ENCODE measurements at regions not wholly inside any gene's neighbourhood (a gene's known extent, or its start where the extent isn't known, plus 50 kb on each side); places are given as distances from the start of the nearest gene placed in this dataset.
"Not testable (repeated sequence)": the region's sequence is repeated elsewhere in the genome, so short reads cannot be mapped to it uniquely, and the experiment has no call there.

GRCh38 chrX:46298821-46299220 is 246.4 kb downstream of the ZNF674 start:
- no peak for DNase-seq

DNA sequence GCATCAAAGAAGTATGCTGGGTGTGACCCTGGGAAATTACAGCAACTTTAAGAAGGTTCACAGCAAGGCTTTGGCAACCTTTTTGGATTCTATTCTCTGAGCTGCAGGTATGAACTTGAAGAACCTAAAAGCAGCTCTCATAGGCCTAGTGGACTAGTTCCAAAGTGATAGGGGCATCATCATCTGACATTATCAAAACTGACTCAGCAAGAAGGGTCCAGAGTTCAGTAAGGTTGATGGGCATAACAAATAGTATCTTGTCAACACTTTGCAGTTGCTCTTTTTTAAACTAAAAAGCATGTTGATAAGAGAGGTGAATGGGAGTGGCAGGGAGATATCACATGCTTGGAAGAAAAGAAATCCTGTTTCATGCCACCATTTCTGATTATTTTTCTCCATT is 249.3 kb downstream of the ZNF674 start:
- DNase-seq: no peak

DNA sequence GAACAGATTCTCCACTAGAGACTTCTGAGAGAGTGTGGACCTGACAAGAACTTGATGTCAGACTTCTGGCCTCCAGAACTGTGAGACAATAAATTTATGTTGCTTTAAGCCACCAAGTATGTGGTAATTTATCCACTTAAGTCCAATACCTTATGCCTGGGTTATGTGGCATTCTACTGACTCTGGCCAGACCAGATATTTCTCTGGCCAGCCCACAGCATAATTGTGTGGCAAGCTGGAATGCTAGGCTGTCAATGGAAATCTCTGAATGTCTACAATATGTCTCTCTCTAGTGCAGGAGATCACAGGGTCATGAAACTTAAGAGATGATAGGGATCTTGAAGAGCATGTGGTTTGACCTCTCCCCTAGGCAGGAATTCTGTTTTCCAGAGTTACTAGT is 251.0 kb downstream of the ZNF674 start:
- DNase-seq: no peak

DNA sequence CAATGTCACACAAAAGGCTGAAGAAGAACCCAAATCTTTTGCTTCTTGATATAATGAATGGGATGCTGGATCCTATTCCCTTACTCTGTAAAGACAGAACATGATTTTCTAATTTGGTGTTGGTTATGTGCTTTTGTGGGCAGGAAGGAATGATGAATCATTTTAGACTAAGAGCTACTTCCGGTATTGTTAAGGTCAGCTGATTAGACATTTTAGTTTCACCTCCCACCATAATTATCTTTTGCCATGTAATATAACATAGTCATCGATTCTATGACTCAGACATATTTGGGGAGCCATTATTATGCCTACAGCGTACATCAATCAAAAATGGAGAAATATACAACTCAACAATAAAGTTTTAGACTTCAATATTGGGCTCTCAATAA is 265.3 kb downstream of the ZNF674 start:
- DNase-seq: no peak

GRCh38 chrX:46279214-46279924 is 265.9 kb downstream of the ZNF674 start:
- DNase-seq: no peak

- no peak for DNase-seq
These were observed 266.6 kb downstream of the ZNF674 start for GRCh38 chrX:46278572-46278971.

DNA sequence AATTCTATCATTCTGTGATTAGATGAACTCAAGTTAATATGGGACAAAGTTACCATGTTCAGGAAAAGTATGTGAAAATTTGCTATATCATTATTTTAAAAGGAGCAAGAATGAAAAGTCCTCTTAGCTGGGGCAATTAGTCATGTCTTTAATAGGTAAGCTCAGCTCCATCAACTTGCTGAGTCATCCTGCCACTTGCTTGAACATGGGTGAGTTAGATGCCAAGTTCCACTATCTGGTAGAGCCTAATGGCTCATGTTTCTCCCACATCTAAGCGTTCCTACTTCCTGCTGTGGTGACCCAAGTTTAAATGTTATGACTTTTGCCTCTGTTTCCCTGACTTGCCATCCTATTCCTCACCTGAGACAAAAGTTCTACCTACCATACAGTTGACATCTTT is 276.8 kb downstream of the ZNF674 start:
- peak; percentile 20 for DNase-seq

DNA sequence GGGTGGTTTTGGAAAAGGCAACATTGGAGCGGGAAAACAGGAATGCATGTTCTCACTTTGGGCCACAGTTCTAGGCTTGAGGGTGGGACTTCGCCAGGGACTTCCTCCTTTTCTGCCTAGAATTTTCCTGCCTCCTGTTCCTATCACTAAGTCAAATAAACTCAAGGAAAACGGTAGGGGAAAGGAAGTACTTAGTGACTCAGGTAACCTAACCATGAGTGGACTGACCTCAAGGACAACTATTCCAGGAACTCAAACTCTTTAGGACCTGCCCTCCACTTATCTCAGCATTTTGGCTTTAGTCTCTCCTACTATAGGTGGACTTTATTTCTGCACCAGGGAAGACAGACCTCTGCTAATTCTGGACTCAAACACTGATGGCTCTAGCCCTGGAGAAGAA is 281.7 kb downstream of the ZNF674 start:
- DNase-seq: no peak

DNA sequence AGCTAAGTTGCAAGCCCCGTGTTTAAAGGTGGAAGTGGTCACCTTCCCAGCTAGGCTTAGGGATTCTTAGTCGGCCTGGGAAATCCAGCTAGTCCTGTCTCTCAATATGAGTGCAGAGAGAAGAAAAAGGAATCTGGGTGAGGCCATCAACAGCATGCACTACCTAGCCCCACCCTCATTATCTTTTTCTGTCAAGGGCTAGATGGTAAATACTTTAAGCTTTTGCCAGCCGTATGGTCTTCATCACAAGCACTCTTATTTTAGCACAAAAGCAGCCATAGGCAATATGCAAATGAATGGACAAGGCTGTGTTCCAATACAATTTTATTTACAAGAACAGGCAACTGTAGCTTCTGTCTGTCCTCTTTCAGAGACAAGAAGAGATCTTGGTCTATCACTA is 282.9 kb downstream of the ZNF674 start:
- DNase-seq: no peak

DNA sequence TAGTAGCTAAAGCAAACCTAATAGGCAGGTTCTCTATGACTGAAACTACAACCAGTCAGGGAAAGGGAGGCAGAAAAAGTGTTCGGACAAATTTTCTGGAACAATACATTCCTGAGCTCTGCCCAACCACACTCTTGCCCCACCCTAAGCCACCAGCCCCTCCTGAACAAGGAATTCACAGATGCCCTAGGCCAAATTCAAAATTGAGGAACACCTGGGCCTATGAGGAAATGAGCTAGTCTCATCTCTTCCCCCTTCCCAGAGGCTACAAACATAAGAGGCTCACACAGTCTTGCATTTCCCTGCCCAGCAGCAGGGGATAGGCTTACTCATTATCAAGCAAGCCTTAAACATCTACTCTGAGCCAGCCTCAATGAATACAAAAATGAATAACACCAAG is 284.7 kb downstream of the ZNF674 start:
- DNase-seq: no peak

- DNase-seq: no peak
These were observed 286.9 kb downstream of the ZNF674 start for GRCh38 chrX:46258356-46258755.

GRCh38 chrX:46257451-46257879 is 287.8 kb downstream of the ZNF674 start:
- no peak for DNase-seq

DNA sequence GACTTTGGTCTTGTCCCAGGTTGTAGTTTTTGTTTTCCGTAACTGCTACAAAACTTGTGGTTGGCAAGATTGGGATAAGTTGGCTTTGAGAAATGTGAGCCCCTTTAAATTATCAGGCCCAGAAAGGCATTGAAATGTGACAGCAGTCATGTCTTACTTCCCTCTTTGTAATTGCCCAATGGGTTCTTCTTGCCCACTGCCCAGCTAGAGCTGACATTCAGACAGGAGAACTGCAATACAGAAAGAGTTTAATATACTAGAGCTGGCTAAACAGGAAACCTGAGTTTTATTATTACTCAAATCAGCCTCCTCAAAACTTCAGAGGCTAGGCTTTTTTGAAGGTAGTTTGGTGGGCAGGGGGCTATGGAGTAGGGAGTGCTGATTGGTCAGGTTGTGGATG is 288.3 kb downstream of the ZNF674 start:
- DNase-seq: no peak

- DNase-seq: no peak
These were observed 290.2 kb downstream of the ZNF674 start for GRCh38 chrX:46255046-46255445.

- DNase-seq: no peak
These were observed 290.6 kb downstream of the ZNF674 start for GRCh38 chrX:46254641-46255040.

- DNase-seq: no peak
These were observed 293.5 kb downstream of the ZNF674 start for GRCh38 chrX:46251755-46252154.

DNA sequence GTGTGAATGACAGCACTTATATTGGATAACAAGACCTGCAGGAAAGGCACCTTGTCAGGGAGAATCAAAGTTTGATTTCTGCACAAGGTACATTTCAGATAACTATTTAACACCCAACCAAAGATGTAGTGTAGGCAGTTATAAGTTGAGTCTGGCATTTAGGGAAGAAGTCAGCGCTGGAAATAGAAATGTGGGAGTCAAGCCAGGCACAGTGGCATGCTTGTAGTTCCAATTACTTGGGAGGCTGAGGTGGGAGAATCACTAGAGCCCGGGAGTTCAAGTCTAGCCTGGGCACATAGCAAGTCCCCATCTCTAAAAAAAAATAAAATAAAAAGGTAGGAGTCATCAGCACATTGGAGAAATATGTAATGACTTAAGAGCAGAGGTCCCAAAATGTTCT is 295.1 kb downstream of the ZNF674 start:
- no peak for DNase-seq

GRCh38 chrX:46247456-46247855 is 297.8 kb downstream of the ZNF674 start:
- no peak for DNase-seq

GRCh38 chrX:46244451-46244850 is 300.8 kb downstream of the ZNF674 start:
- no peak for DNase-seq

- no peak for DNase-seq
These were observed 308.8 kb downstream of the ZNF674 start for GRCh38 chrX:46236411-46236810.

DNA sequence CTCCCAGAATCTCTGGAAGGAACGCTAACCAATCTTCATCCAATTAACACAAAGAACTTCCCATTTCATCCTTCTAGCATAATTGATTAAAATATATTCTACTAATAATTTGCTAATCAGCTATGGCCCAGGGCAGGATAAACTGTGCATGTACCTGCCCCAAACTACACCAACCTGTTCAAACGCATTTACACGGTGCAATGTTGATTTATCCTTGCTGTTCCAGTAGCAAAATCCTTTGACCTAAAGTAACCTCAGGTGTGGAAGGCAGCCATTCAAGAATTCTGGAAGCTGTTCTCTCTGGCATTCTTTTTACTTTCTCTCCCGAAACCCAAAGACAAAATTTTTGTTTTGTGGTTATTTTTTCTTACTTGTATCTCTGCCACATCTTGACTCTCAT is 309.4 kb downstream of the ZNF674 start:
- DNase-seq: no peak

DNA sequence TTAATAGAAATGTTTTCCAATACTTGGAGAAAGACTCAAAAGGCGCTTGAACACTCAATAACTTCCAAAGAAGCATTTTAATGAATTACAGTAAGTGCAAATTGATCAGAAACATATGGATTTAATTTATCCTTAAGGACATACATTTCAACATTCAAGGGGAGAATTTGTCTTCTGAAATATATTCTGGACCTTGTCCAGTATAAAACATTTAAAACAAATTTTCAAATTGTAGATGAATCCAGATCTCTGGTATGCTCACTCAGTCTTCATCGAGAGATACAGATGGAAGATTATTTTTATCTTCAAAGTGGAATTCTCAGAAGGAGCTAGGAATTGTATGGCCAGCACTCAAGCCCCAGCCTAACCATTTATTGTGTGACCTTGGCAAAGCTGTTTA is 310.4 kb downstream of the ZNF674 start:
- DNase-seq: no peak

- DNase-seq: no peak
These were observed 316.8 kb downstream of the ZNF674 start for GRCh38 chrX:46228389-46228788.

DNA sequence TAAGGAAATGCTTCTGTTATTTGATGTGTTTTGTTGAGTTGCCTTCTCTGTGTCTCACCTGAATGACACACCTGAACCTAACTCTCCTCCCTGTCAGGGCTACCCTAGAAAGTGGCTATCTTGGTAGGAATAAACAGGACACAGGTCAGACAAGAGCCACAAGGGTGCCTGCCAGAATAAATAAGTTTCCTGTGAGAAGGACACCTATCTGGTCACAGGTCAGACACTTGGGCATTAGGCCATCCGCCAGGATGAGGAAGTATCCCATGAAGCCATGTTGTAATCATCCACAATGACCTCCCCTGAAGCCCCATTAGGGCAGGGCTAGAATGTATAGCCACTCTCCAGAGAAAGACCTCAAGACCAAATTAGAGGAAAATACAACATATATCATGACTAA is 318.8 kb downstream of the ZNF674 start:
- no peak for DNase-seq

DNA sequence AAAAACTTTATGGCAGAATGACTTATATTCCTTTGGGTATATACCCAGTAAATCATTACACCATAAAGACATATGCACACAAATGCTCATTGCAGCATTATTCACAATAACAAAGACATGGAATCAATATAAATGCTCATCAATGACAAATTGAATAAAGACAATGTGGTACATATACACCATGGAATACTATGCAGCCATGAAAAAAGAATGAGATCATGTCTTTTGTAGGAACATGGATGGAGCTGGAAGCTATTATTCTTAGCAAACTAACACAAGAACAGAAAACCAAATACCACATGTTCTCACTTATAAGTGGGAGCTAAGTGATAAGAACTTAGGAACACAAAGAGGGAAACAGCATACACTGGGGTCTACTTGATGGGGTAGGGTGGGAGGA is 321.7 kb downstream of the ZNF674 start:
- DNase-seq: not testable (repeated sequence)

GRCh38 chrX:46220822-46221221 is 324.4 kb downstream of the ZNF674 start:
- no peak for DNase-seq

All from kidney glomerular epithelial cell (primary cell).